AG04450 (cell line): ENCODE measurements at regions not wholly inside any gene's neighbourhood (a gene's known extent, or its start where the extent isn't known, plus 50 kb on each side); places are given as distances from the start of the nearest gene placed in this dataset.
"Not testable (repeated sequence)": the region's sequence is repeated elsewhere in the genome, so short reads cannot be mapped to it uniquely, and the experiment has no call there.

Experiments used
- CTCF ChIA-PET: fragments of 300-600, 350-600 bp; formaldehyde crosslinking; extraction: SDS; loops from one replicate; lab custom pipeline; 2022; ENCODE audit warnings: antibody characterized with exemption, inconsistent platforms; lab: Charles Lee
- POLR2A ChIA-PET: fragments of 350-600 bp; formaldehyde crosslinking; extraction: SDS; loops from one replicate; lab custom pipeline; 2021; ENCODE audit warnings: antibody characterized with exemption, inconsistent platforms; lab: Yijun Ruan, JAX
- DNase-seq: peaks from one replicate; pipeline ENCODE4 v3.0.0-alpha.2; 2011; ENCODE audit warnings: low read depth, low spot score
- H3K27ac ChIP-seq: one replicate; pipeline ENCODE4 v1.5.1; 2012; ENCODE audit warnings: low read depth, low read length, control low read depth
- H3K27me3 ChIP-seq: one replicate; pipeline ENCODE4 v1.6.0; 2012; ENCODE audit warnings: low read length; ENCODE audit not compliant: control insufficient read depth, insufficient read depth
- H3K4me3 ChIP-seq: 2 replicates; pipeline ENCODE4 v1.5.1; 2011; ENCODE audit warnings: mild to moderate bottlenecking, low read depth, low read length, control low read depth
- H3K9me3 ChIP-seq: 2 replicates; pipeline ENCODE4 v1.5.1; 2012; ENCODE audit warnings: low read length; ENCODE audit not compliant: control insufficient read depth, insufficient read depth
- CTCF ChIP-seq: IDR thresholded peaks from 2 replicates; pipeline ENCODE4 v1.5.1; 2011; ENCODE audit warnings: low read depth, low read length, control low read depth, inconsistent platforms

GRCh38 chr6:125380474-125380873, 78.7 kb upstream of the HDDC2 start:
- Histone ChIP-seq H3K27me3 (no peaks in the 10 kb centered on the region), H3K9me3 (no peaks in the 10 kb centered on the region), H3K27ac (no peak overlapping the region), H3K4me3 (no peak overlapping the region)
- no peak for TF ChIP-seq CTCF
- ChIA-PET POLR2A (no interaction called here), CTCF (no interaction called here)
- no peak for DNase-seq

GRCh38 chr6:125386337-125386736, 84.6 kb upstream of the HDDC2 start:
- CTCF ChIA-PET, result not testable (repeated sequence)

GRCh38 chr6:125392682-125393081, 90.9 kb upstream of the HDDC2 start:
- no peak overlapping the region for H3K4me3 ChIP-seq
- ChIA-PET CTCF (no interaction called here), POLR2A (no interaction called here)
- no peak for DNase-seq
- no peaks in the 10 kb centered on the region for H3K27me3 ChIP-seq
- no peaks in the 10 kb centered on the region for H3K9me3 ChIP-seq
- no peak overlapping the region for H3K27ac ChIP-seq
- TF ChIP-seq CTCF, result no peak

More at GRCh38 chr6:125386337-125386736, 84.6 kb upstream of the HDDC2 start:
- H3K4me3 ChIP-seq, H3K9me3 ChIP-seq, POLR2A ChIA-PET, H3K27ac ChIP-seq, DNase-seq, H3K27me3 ChIP-seq: not testable (repeated sequence)

- H3K9me3 ChIP-seq, result no peaks in the 10 kb centered on the region
- H3K27ac ChIP-seq, result no peak overlapping the region
- ChIA-PET POLR2A (no interaction called here), CTCF (no interaction called here)
- H3K27me3 ChIP-seq, result no peaks in the 10 kb centered on the region
- TF ChIP-seq CTCF, result no peak
- DNase-seq, result no peak
- no peak overlapping the region for H3K4me3 ChIP-seq
These were observed 91.7 kb upstream of the HDDC2 start for GRCh38 chr6:125393449-125393858.

GRCh38 chr6:125406741-125407140, 105.0 kb upstream of the HDDC2 start:
- POLR2A ChIA-PET, result no interaction called here
- CTCF ChIA-PET, result no interaction called here

More at GRCh38 chr6:125406741-125407140, 105.0 kb upstream of the HDDC2 start:
- H3K27ac ChIP-seq, result no peak overlapping the region
- DNase-seq, result no peak
- H3K4me3 ChIP-seq, result no peak overlapping the region
- no peaks in the 10 kb centered on the region for H3K27me3 ChIP-seq
- no peak for TF ChIP-seq CTCF
- H3K9me3 ChIP-seq, result no peaks in the 10 kb centered on the region
